Adrenal gland (tissue), 5 donors: ENCODE measurements at regions not wholly inside any gene's neighbourhood (a gene's known extent, or its start where the extent isn't known, plus 50 kb on each side); places are given as distances from the start of the nearest gene placed in this dataset.

Source experiments
- CTCF ChIP-seq, 6 experiments: fragments of 450-650 bp in 4 of 6; fragments of 200-600 bp in 2 of 6; sonication (generic) in 1 of 6; IDR thresholded peaks; 1 replicate in 5 of 6; 2 replicates in 1 of 6; pipeline versions ENCODE4 v1.5.1 to v1.8.0; 2016 to 2021; ENCODE audit warnings: antibody characterized with exemption in 6 of 6, mild to moderate bottlenecking in 2 of 6, moderate library complexity in 1 of 6
- POLR2A ChIP-seq, 2 donors: fragments of 450-650 bp; IDR thresholded peaks; one replicate each; pipeline ENCODE4 v1.6.1; 2017; ENCODE audit warnings: antibody characterized with exemption in 2 of 2, mild to moderate bottlenecking in 2 of 2, moderate library complexity in 1 of 2
- donor health status: DM: no; HTN: no; CAD: no.

GRCh38 chr12:29960122-29960521, 176.4 kb upstream of the TMTC1 start:
- TF ChIP-seq CTCF (IDR thresholded peaks at IDR 0.05) (no peak), POLR2A (IDR thresholded peaks at IDR 0.05) (no peak)
